Endodermal cell (in vitro differentiated cells): ENCODE measurements at regions not wholly inside any gene's neighbourhood (a gene's known extent, or its start where the extent isn't known, plus 50 kb on each side); places are given as distances from the start of the nearest gene placed in this dataset.

Experiments used
- DNase-seq: peaks from one replicate; pipeline ENCODE4 v3.0.0-alpha.2; 2017
- H3K27ac ChIP-seq: 2 replicates; pipeline ENCODE4 v1.5.1; 2013; ENCODE audit warnings: mild to moderate bottlenecking, low read depth, low read length, moderate library complexity
- H3K27me3 ChIP-seq: 2 replicates; pipeline ENCODE4 v1.6.1; 2013; ENCODE audit warnings: mild to moderate bottlenecking, low read length, moderate library complexity; ENCODE audit not compliant: insufficient read depth, control insufficient read depth, poor library complexity, severe bottlenecking
- H3K36me3 ChIP-seq: 2 replicates; pipeline ENCODE4 v1.7.0; 2013; ENCODE audit warnings: mild to moderate bottlenecking, low read length, moderate library complexity; ENCODE audit not compliant: control insufficient read depth, insufficient read depth
- H3K4me1 ChIP-seq: one replicate; pipeline ENCODE4 v1.7.0; 2013; ENCODE audit warnings: low read length; ENCODE audit not compliant: control insufficient read depth, insufficient read depth
- H3K4me3 ChIP-seq: 2 replicates; pipeline ENCODE4 v1.5.1; 2013; ENCODE audit warnings: mild to moderate bottlenecking, low read length, moderate library complexity
- H3K9ac ChIP-seq: 2 replicates; pipeline ENCODE4 v1.6.1; 2013; ENCODE audit warnings: mild to moderate bottlenecking, low read length, moderate library complexity; ENCODE audit not compliant: poor library complexity, severe bottlenecking; ENCODE audit errors: extremely low read depth
- H3K9me3 ChIP-seq: 2 replicates; pipeline ENCODE4 v1.6.1; 2013; ENCODE audit warnings: mild to moderate bottlenecking, low read length, moderate library complexity; ENCODE audit not compliant: control insufficient read depth
- H3K27ac Mint-ChIP-seq: 2 replicates; pipeline ENCODE4 v1.8.0; 2020; ENCODE audit warnings: mixed read lengths
- H3K27me3 Mint-ChIP-seq: 2 replicates; pipeline ENCODE4 v1.8.0; 2021; ENCODE audit warnings: mild to moderate bottlenecking, mixed read lengths; ENCODE audit not compliant: insufficient read depth
- H3K36me3 Mint-ChIP-seq: 2 replicates; pipeline ENCODE4 v1.8.0; 2020; ENCODE audit warnings: low read depth, mixed read lengths
- H3K4me1 Mint-ChIP-seq: 2 replicates; pipeline ENCODE4 v1.8.0; 2020; ENCODE audit warnings: mixed read lengths
- H3K4me3 Mint-ChIP-seq: 2 replicates; pipeline ENCODE4 v1.8.0; 2020; ENCODE audit warnings: mild to moderate bottlenecking, moderate library complexity, mixed read lengths
- H3K9me3 Mint-ChIP-seq: 2 replicates; pipeline ENCODE4 v1.8.0; 2020; ENCODE audit warnings: mild to moderate bottlenecking, mixed read lengths
- CTCF ChIP-seq: fragments of 200-600 bp; sonication (generic); conservative IDR thresholded peaks from 2 replicates; pipeline ENCODE4 v1.5.0; 2021; ENCODE audit warnings: antibody characterized with exemption, mild to moderate bottlenecking
- WGBS, 2 experiments: methylation state at CpG; one replicate each; pipeline versions ENCODE4 v1.1.5 to v1.1.7; 2013; ENCODE audit warnings: missing lambda C conversion rate in 2 of 2, mixed read lengths in 1 of 2; ENCODE audit not compliant: insufficient coverage in 1 of 2, insufficient read length in 1 of 2; 5-methylcytosine and 5-hydroxymethylcytosine counted together

- TF ChIP-seq CTCF = no peak
- Histone ChIP-seq H3K36me3 (no peaks in the 10 kb centered on the region), H3K27me3 (no peaks in the 10 kb centered on the region), H3K27ac (no peak overlapping the region), H3K4me1 (peaks cover 23% of the 10 kb centered on the region), H3K9me3 (no peaks in the 10 kb centered on the region), H3K9ac (no peak overlapping the region), H3K4me3 (no peak overlapping the region)
- no peaks in the 10 kb centered on the region for H3K9me3 Mint-ChIP-seq
- no peaks in the 10 kb centered on the region for H3K36me3 Mint-ChIP-seq
- H3K27me3 Mint-ChIP-seq = no peaks in the 10 kb centered on the region
- H3K27ac Mint-ChIP-seq = no peak overlapping the region
- WGBS, 2 experiments = 97 to 100% methylated on average over 3 to 7 of the region's 7 CpGs
- peaks cover 11% of the 10 kb centered on the region for H3K4me1 Mint-ChIP-seq
- DNase-seq = no peak
- no peak overlapping the region for H3K4me3 Mint-ChIP-seq
These were observed 144.3 kb upstream of the TENT5A start for GRCh38 chr6:81896525-81897503.

- DNase-seq = no peak
- no peaks in the 10 kb centered on the region for H3K27me3 Mint-ChIP-seq
- H3K4me1 Mint-ChIP-seq = peaks cover 11% of the 10 kb centered on the region
- TF ChIP-seq CTCF = no peak
- Histone ChIP-seq H3K27me3 (no peaks in the 10 kb centered on the region), H3K4me1 (peaks cover 24% of the 10 kb centered on the region), H3K9ac (no peak overlapping the region), H3K4me3 (no peak overlapping the region), H3K27ac (peak overlapping the region; percentile 54), H3K36me3 (no peaks in the 10 kb centered on the region), H3K9me3 (no peaks in the 10 kb centered on the region)
- no peaks in the 10 kb centered on the region for H3K9me3 Mint-ChIP-seq
- H3K36me3 Mint-ChIP-seq = no peaks in the 10 kb centered on the region
- no peak overlapping the region for H3K4me3 Mint-ChIP-seq
- H3K27ac Mint-ChIP-seq = no peak overlapping the region
- 67 to 90% methylated on average over 1 to 5 of the region's 5 CpGs for WGBS, 2 experiments
These were observed 143.2 kb upstream of the TENT5A start for GRCh38 chr6:81895511-81896185.

- Mint-ChIP-seq H3K9me3 (no peaks in the 10 kb centered on the region), H3K4me3 (no peak overlapping the region), H3K27me3 (no peaks in the 10 kb centered on the region), H3K27ac (no peak overlapping the region), H3K36me3 (no peaks in the 10 kb centered on the region), H3K4me1 (peaks cover 11% of the 10 kb centered on the region)
- Histone ChIP-seq H3K4me3 (no peak overlapping the region), H3K9me3 (no peaks in the 10 kb centered on the region), H3K4me1 (peaks cover 24% of the 10 kb centered on the region), H3K9ac (no peak overlapping the region), H3K27ac (peak overlapping the region; percentile 54), H3K36me3 (no peaks in the 10 kb centered on the region), H3K27me3 (no peaks in the 10 kb centered on the region)
- TF ChIP-seq CTCF = no peak
- peak; percentile 47 for DNase-seq
- 76 to 89% methylated on average over 6 of the region's 6 CpGs for WGBS, 2 experiments
These were observed 142.3 kb upstream of the TENT5A start for GRCh38 chr6:81894788-81895271.
